Fibroblast of skin of back (primary cell): ENCODE measurements at regions not wholly inside any gene's neighbourhood (a gene's known extent, or its start where the extent isn't known, plus 50 kb on each side); places are given as distances from the start of the nearest gene placed in this dataset.
"Not testable (repeated sequence)": the region's sequence is repeated elsewhere in the genome, so short reads cannot be mapped to it uniquely, and the experiment has no call there.

Experiments
- DNase-seq: peaks from one replicate; pipeline ENCODE4 v3.0.0-alpha.2; 2013

GRCh38 chr15:23850666-23851065 lies 163.6 kb upstream of the NDN start:
- DNase-seq, result no peak

GRCh38 chr15:23851921-23852320 lies 164.8 kb upstream of the NDN start:
- no peak for DNase-seq

GRCh38 chr15:23853286-23853685 lies 166.2 kb upstream of the NDN start:
- no peak for DNase-seq

- DNase-seq, result no peak
These were observed 167.3 kb upstream of the NDN start for GRCh38 chr15:23854203-23854911.

GRCh38 chr15:23854912-23855659 lies 168.0 kb upstream of the NDN start:
- no peak for DNase-seq

GRCh38 chr15:23855947-23856346 lies 168.8 kb upstream of the NDN start:
- no peak for DNase-seq

GRCh38 chr15:23857028-23857641 lies 170.0 kb upstream of the NDN start:
- DNase-seq, result peak; percentile 16

GRCh38 chr15:23859008-23859407 lies 171.9 kb upstream of the NDN start:
- no peak for DNase-seq

GRCh38 chr15:23860290-23861245 lies 173.5 kb upstream of the NDN start:
- no peak for DNase-seq

GRCh38 chr15:23866832-23867231 lies 179.7 kb upstream of the NDN start:
- peak; percentile 3 for DNase-seq

- no peak for DNase-seq
These were observed 182.3 kb upstream of the NDN start for GRCh38 chr15:23869396-23869795.

- not testable (repeated sequence) for DNase-seq
These were observed 186.5 kb upstream of the NDN start for GRCh38 chr15:23873613-23874012.

GRCh38 chr15:23877502-23878412 lies 190.7 kb upstream of the NDN start:
- DNase-seq, result peak; percentile 12

- DNase-seq, result no peak
These were observed 194.2 kb upstream of the NDN start for GRCh38 chr15:23881291-23881690.

GRCh38 chr15:23890218-23890617 lies 203.1 kb upstream of the NDN start:
- no peak for DNase-seq

- no peak for DNase-seq
These were observed 210.0 kb upstream of the NDN start for GRCh38 chr15:23897091-23897490.

GRCh38 chr15:23897531-23897930 lies 210.4 kb upstream of the NDN start:
- DNase-seq, result no peak

- DNase-seq, result no peak
These were observed 222.9 kb upstream of the NDN start for GRCh38 chr15:23910030-23910429.

- no peak for DNase-seq
These were observed 225.1 kb upstream of the NDN start for GRCh38 chr15:23912191-23912590.

- no peak for DNase-seq
These were observed 226.0 kb upstream of the NDN start for GRCh38 chr15:23913081-23913480.

GRCh38 chr15:23913635-23914034 lies 226.5 kb upstream of the NDN start:
- DNase-seq, result no peak

GRCh38 chr15:23924686-23925085 lies 237.6 kb upstream of the NDN start:
- no peak for DNase-seq
